Adrenal gland (tissue), 9 donors: ENCODE measurements at regions not wholly inside any gene's neighbourhood (a gene's known extent, or its start where the extent isn't known, plus 50 kb on each side); places are given as distances from the start of the nearest gene placed in this dataset.
"Not testable (repeated sequence)": the region's sequence is repeated elsewhere in the genome, so short reads cannot be mapped to it uniquely, and the experiment has no call there.

Source experiments
- DNase-seq, 7 donors: peaks; one replicate each; pipeline ENCODE4 v3.0.0-alpha.2; 2019 to 2020
- H3K27ac ChIP-seq, 5 donors: fragments of 200-600 bp; sonication (generic) in 4 of 5; 1 replicate in 3 of 5; 2 replicates in 2 of 5; pipeline versions ENCODE4 v1.5.1 to v1.8.0; 2016 to 2020; ENCODE audit warnings: mild to moderate bottlenecking in 1 of 5
- H3K27me3 ChIP-seq: fragments of 200-600 bp; 2 replicates; pipeline ENCODE4 v1.8.0; 2021
- H3K36me3 ChIP-seq, 2 donors: fragments of 200-600 bp; replicated peaks in 1 of 2; 1 replicate in 1 of 2; 2 replicates in 1 of 2; pipeline versions ENCODE4 v1.5.1 to v1.8.0; 2018 to 2022
- H3K4me1 ChIP-seq, 2 donors: fragments of 200-600 bp; replicated peaks in 1 of 2; 1 replicate in 1 of 2; 2 replicates in 1 of 2; pipeline versions ENCODE4 v1.5.1 to v1.8.0; 2018 to 2021
- H3K4me3 ChIP-seq, 4 donors: fragments of 200-600 bp; sonication (generic) in 3 of 4; one replicate each; pipeline ENCODE4 v1.5.1; 2016 to 2018
- H3K9me3 ChIP-seq, 3 donors: fragments of 200-600 bp; sonication (generic) in 1 of 3; replicated peaks in 1 of 3; 1 replicate in 2 of 3; 2 replicates in 1 of 3; pipeline versions ENCODE4 v1.5.1 to v1.8.0; 2016 to 2021
- CTCF ChIP-seq, 6 experiments: fragments of 450-650 bp in 4 of 6; fragments of 200-600 bp in 2 of 6; sonication (generic) in 1 of 6; IDR thresholded peaks; 1 replicate in 5 of 6; 2 replicates in 1 of 6; pipeline versions ENCODE4 v1.5.1 to v1.8.0; 2016 to 2021; ENCODE audit warnings: antibody characterized with exemption in 6 of 6, mild to moderate bottlenecking in 2 of 6, moderate library complexity in 1 of 6
- POLR2A ChIP-seq, 2 donors: fragments of 450-650 bp; IDR thresholded peaks; one replicate each; pipeline ENCODE4 v1.6.1; 2017; ENCODE audit warnings: antibody characterized with exemption in 2 of 2, mild to moderate bottlenecking in 2 of 2, moderate library complexity in 1 of 2
- WGBS, 4 donors: extraction: QIAGEN DNeasy Blood & Tissue Kit in 2 of 4; methylation state at CpG; one replicate each; pipeline versions ENCODE4 v1.1.5 to v1.1.7; 2013 to 2017; 5-methylcytosine and 5-hydroxymethylcytosine counted together
- intact Hi-C, 2 donors: fragments of 100-400 bp; cut with DNase I; formaldehyde crosslinking; loops; one replicate each; pipeline versions ENCODE4 v1.14.1 to v1.15.0; 2022 to 2023
- donor health status: healthy with polysubstance abuse.
- donor health status: Bipolar disorder and iron deficiency.
- donor health status: DM: yes; HTN: yes; CAD: no.
- donor health status: DM: no; HTN: no; CAD: no.
- donor health status: DM: no; HTN: no; CAD: no.

DNA sequence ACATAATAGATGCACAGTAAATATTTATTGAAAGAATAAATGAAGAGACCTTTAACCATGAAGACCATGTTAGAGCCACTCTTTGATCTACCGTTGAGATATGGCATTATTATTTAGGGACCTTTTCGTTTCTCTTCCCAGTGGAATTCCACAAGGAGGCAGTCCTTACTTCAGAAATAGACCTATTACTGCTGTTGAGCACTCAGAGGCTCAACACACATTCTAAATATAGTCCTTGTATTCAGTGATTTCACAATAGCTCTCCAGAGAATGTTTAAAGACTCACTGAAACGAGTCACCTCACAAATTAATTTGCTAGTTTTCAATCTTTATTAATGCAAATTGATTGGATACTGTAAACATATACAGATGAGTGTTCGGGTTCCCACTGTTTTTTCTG, 603.8 kb downstream of the CDH8 start:
- H3K27me3 ChIP-seq: no peaks in the 10 kb centered on the region
- 37 to 47% (median 41%) methylated on average over 4 of the region's 4 CpGs for WGBS, 4 donors
- no peak overlapping the region for H3K4me3 ChIP-seq
- no peaks in the 10 kb centered on the region for H3K9me3 ChIP-seq
- no peaks in the 10 kb centered on the region for H3K4me1 ChIP-seq
- no peak for DNase-seq
- intact Hi-C loops: no loop called here
- H3K36me3 ChIP-seq: no peaks in the 10 kb centered on the region
- TF ChIP-seq POLR2A (IDR thresholded peaks at IDR 0.05): no peak
- no peak overlapping the region for H3K27ac ChIP-seq

GRCh38 chr16:61421111-61421510, 615.1 kb downstream of the CDH8 start:
- Histone ChIP-seq H3K4me1 (no peaks in the 10 kb centered on the region), H3K36me3 (no peaks in the 10 kb centered on the region), H3K27ac (no peak overlapping the region), H3K9me3 (no peaks in the 10 kb centered on the region), H3K4me3 (no peak overlapping the region), H3K27me3 (no peaks in the 10 kb centered on the region)
- TF ChIP-seq POLR2A (IDR thresholded peaks at IDR 0.05) (no peak), CTCF (IDR thresholded peaks at IDR 0.05) (no peak)
- 79 to 88% (median 86%) methylated on average over 4 of the region's 4 CpGs for WGBS, 4 donors
- no peak for DNase-seq
- intact Hi-C loops: no loop called here

DNA sequence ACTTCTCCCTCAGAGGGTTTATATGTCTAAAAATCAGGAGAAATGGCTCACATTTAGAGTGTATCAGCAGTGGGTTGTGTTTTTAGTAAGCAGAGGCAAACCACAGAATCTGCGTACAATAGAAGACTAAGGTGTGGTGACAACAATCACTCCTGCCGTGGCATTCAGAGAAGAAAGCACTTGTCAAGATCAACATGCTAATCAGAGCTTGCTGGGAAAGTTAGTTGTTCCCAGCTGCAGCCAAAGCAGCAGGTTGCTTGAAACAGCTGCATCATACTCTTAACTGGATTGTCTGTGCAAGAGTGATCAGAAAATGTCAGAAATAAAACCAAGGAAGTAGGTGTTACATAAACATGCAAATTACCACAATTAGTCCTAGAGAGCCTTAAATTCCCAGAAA, 616.4 kb downstream of the CDH8 start:
- no peaks in the 10 kb centered on the region for H3K4me1 ChIP-seq
- no peaks in the 10 kb centered on the region for H3K36me3 ChIP-seq
- 42 to 64% (median 57%) methylated on average over 2 of the region's 2 CpGs for WGBS, 4 donors
- no peak overlapping the region for H3K4me3 ChIP-seq
- no peak for DNase-seq
- no peaks in the 10 kb centered on the region for H3K9me3 ChIP-seq
- no peaks in the 10 kb centered on the region for H3K27me3 ChIP-seq
- H3K27ac ChIP-seq: no peak overlapping the region
- intact Hi-C loops: no loop called here
- no peak for TF ChIP-seq CTCF (IDR thresholded peaks at IDR 0.05)
- TF ChIP-seq POLR2A (IDR thresholded peaks at IDR 0.05): no peak

- intact Hi-C loops: not testable (repeated sequence)
Observed at GRCh38 chr16:61418802-61419201, 617.4 kb downstream of the CDH8 start.

GRCh38 chr16:61415126-61415525, 621.1 kb downstream of the CDH8 start:
- no peaks in the 10 kb centered on the region for H3K27me3 ChIP-seq
- H3K36me3 ChIP-seq: no peaks in the 10 kb centered on the region
- H3K27ac ChIP-seq: no peak overlapping the region
- H3K9me3 ChIP-seq: no peaks in the 10 kb centered on the region
- 68 to 78% (median 74%) methylated on average over 3 of the region's 3 CpGs for WGBS, 4 donors
- no peaks in the 10 kb centered on the region for H3K4me1 ChIP-seq
- TF ChIP-seq CTCF (IDR thresholded peaks at IDR 0.05): no peak
- TF ChIP-seq POLR2A (IDR thresholded peaks at IDR 0.05): no peak
- H3K4me3 ChIP-seq: no peak overlapping the region
- intact Hi-C loops: no loop called here
- no peak for DNase-seq

More at GRCh38 chr16:61418802-61419201, 617.4 kb downstream of the CDH8 start:
- not testable (repeated sequence) for H3K4me3 ChIP-seq, H3K27ac ChIP-seq, H3K27me3 ChIP-seq, H3K36me3 ChIP-seq, H3K4me1 ChIP-seq, H3K9me3 ChIP-seq, DNase-seq
